Psoas muscle (tissue), 7 donors: ENCODE measurements at regions not wholly inside any gene's neighbourhood (a gene's known extent, or its start where the extent isn't known, plus 50 kb on each side); places are given as distances from the start of the nearest gene placed in this dataset.
"Not testable (repeated sequence)": the region's sequence is repeated elsewhere in the genome, so short reads cannot be mapped to it uniquely, and the experiment has no call there.

ENCODE experiments used
- ATAC-seq, 4 donors: fragments of 200-7000 bp; cut with Tn5 transposase; one replicate each; pipeline ENCODE4 v1.9.1; 2020; ENCODE audit warnings: moderate library complexity in 3 of 4, mild to moderate bottlenecking in 2 of 4
- DNase-seq, 2 donors: peaks; one replicate each; pipeline ENCODE4 v3.0.0-alpha.2; 2020
- H3K27ac ChIP-seq: fragments of 200-600 bp; one replicate; pipeline ENCODE4 v1.8.0; 2022
- H3K27me3 ChIP-seq, 3 donors: fragments of 200-600 bp in 1 of 3; one replicate each; pipeline versions ENCODE4 v1.6.1 to v1.8.0; 2013 to 2022; ENCODE audit warnings: low read length in 2 of 3, mild to moderate bottlenecking in 2 of 3, moderate library complexity in 1 of 3; ENCODE audit not compliant: insufficient read depth in 3 of 3
- H3K36me3 ChIP-seq, 2 donors: fragments of 200-600 bp in 1 of 2; one replicate each; pipeline versions ENCODE4 v1.6.1 to v1.8.0; 2013 to 2022; ENCODE audit warnings: low read depth in 1 of 2, mild to moderate bottlenecking in 1 of 2, moderate library complexity in 1 of 2; ENCODE audit not compliant: insufficient read depth in 1 of 2
- H3K4me1 ChIP-seq: fragments of 200-600 bp; one replicate; pipeline ENCODE4 v1.8.0; 2022
- H3K4me3 ChIP-seq: fragments of 200-600 bp; one replicate; pipeline ENCODE4 v1.8.0; 2022; ENCODE audit warnings: mild to moderate bottlenecking
- H3K9me3 ChIP-seq: fragments of 200-600 bp; one replicate; pipeline ENCODE4 v1.8.0; 2022
- CTCF ChIP-seq: fragments of 200-600 bp; IDR thresholded peaks from one replicate; pipeline ENCODE4 v1.8.0; 2022; ENCODE audit warnings: antibody characterized with exemption
- WGBS, 3 donors: extraction: QIAGEN DNeasy Blood & Tissue Kit; methylation state at CpG; one replicate each; pipeline versions ENCODE4 v1.1.6 to v1.1.7; 2013; 5-methylcytosine and 5-hydroxymethylcytosine counted together
- intact Hi-C, 2 donors: fragments of 100-400 bp; cut with DNase I; formaldehyde crosslinking; loops; one replicate each; pipeline versions ENCODE4 v1.11.0 to v1.14.2; 2022
- donor health status: healthy with polysubstance abuse.
- donor health status: DM: no; HTN: no; CAD: no; lungs with moderate emphysema.
- donor health status: Bipolar disorder and iron deficiency.
- donor health status: healthy.
- donor health status: DM: yes; HTN: yes; CAD: no.
- donor health status: DM: no; HTN: no; CAD: no.
- donor health status: DM: yes; HTN: yes; CAD: no.

GRCh38 chr6:21759721-21760120, 166.2 kb downstream of the SOX4 start:
- Histone ChIP-seq H3K27me3 (no peaks in the 10 kb centered on the region), H3K9me3 (no peaks in the 10 kb centered on the region), H3K27ac (no peak overlapping the region), H3K4me1 (no peaks in the 10 kb centered on the region), H3K36me3 (no peaks in the 10 kb centered on the region), H3K4me3 (no peak overlapping the region)
- ATAC-seq (no peak), DNase-seq (no peak)
- no peak for TF ChIP-seq CTCF
- WGBS, 3 donors, result 95 to 98% (median 96%) methylated on average over 5 of the region's 5 CpGs
- intact Hi-C loops, result no loop called here

DNA sequence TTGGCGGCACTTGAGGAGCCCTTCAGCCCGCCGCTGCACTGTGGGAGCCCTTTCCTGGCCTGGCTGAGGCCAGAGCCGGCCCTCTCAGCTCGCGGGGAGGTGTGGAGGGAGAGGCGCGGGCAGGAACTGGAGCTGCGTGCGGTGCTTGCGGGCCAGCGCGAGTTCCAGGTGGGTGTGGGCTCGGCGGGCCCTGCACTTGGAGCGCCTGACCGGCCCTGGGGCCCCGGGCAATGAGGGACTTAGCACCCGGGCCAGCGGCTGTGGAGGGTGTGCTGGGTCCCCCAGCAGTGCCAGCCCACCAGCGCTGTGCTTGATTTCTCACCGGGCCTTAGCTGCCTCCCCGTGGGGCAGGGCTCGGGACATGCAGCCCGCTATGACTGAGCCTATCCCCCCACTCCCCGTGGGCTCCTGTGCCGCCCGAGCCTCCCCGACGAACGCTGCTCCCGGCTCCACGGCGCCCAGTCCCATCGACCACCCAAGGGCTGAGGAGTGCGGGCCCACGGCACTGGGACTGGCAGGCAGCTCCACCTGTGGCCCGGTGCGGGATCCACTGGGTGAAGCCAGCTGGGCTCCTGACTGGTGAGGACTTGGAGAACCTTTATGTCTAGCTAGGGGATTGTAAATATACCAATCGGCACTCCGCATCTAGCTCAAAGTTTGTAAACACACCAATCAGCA, 167.6 kb downstream of the SOX4 start:
- H3K27ac ChIP-seq, H3K27me3 ChIP-seq, H3K4me1 ChIP-seq, H3K36me3 ChIP-seq, intact Hi-C loops, H3K9me3 ChIP-seq, ATAC-seq, H3K4me3 ChIP-seq: not testable (repeated sequence)
- peak in 1 of 2 donors; percentile 45 for DNase-seq
- WGBS, 3 donors, result 96 to 98% (median 96%) methylated on average over 39 to 41 of the region's 41 CpGs

DNA sequence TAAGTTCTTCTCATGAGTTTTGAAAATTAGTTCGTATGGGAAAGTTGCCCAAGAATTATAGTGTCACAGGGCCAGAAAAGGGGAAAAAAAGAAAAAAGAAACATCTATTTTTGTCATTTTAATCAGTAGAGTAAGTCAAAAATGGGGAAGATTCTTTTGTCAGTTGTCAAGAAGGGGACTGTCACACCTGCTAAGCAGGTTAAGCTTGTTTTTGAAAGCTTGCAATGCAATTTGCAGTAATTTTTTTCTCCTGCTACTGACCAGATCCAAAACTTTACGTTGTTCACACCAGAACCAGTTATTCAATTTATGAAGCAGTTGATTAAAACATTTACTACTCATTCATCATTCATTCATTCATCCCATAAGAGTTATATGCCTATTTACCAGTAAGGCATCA, 171.4 kb downstream of the SOX4 start:
- H3K4me1 ChIP-seq, result peaks cover 3% of the 10 kb centered on the region
- ATAC-seq, result no peak
- no peaks in the 10 kb centered on the region for H3K36me3 ChIP-seq
- intact Hi-C loops, result no loop called here
- no peak for DNase-seq
- 50 to 73% (median 59%) methylated on average over 2 of the region's 2 CpGs for WGBS, 3 donors
- TF ChIP-seq CTCF, result no peak
- no peak overlapping the region for H3K27ac ChIP-seq
- H3K9me3 ChIP-seq, result no peaks in the 10 kb centered on the region
- no peak overlapping the region for H3K4me3 ChIP-seq
- H3K27me3 ChIP-seq, result no peaks in the 10 kb centered on the region

GRCh38 chr6:21767891-21768648, 174.5 kb downstream of the SOX4 start:
- 30 to 52% (median 32%) methylated on average over 3 of the region's 3 CpGs for WGBS, 3 donors

More at GRCh38 chr6:21767891-21768648, 174.5 kb downstream of the SOX4 start:
- TF ChIP-seq CTCF, result no peak
- ATAC-seq (no peak), DNase-seq (no peak)
- no peak overlapping the region for H3K4me3 ChIP-seq
- H3K9me3 ChIP-seq, result no peaks in the 10 kb centered on the region
- no peaks in the 10 kb centered on the region for H3K36me3 ChIP-seq
- H3K27ac ChIP-seq, result no peak overlapping the region
- peaks cover 3% of the 10 kb centered on the region for H3K4me1 ChIP-seq
- H3K27me3 ChIP-seq, result no peaks in the 10 kb centered on the region
- intact Hi-C loops, result no loop called here
